DOHH2 (cell line): ENCODE measurements at regions not wholly inside any gene's neighbourhood (a gene's known extent, or its start where the extent isn't known, plus 50 kb on each side); places are given as distances from the start of the nearest gene placed in this dataset.

Source experiments
- CTCF ChIP-seq: fragments of 200-600 bp; sonication (generic); IDR thresholded peaks from one replicate; pipeline ENCODE4 v1.5.1; 2014; ENCODE audit warnings: antibody characterized with exemption, mild to moderate bottlenecking, low read depth, low read length; ENCODE audit not compliant: poor library complexity, severe bottlenecking
- EZH2phosphoT487 ChIP-seq: fragments of 200-600 bp; sonication (generic); IDR thresholded peaks from 2 replicates; pipeline ENCODE4 v1.6.1; 2017; ENCODE audit warnings: borderline replicate concordance, mild to moderate bottlenecking, antibody characterized with exemption, low read length, moderate library complexity, mixed read lengths

GRCh38 chr2:236912326-236913120 lies 173.2 kb upstream of the COPS8 start:
- no peak for TF ChIP-seq CTCF
- no peak for TF ChIP-seq EZH2phosphoT487
